ENCODE measurements at regions not wholly inside any gene's neighbourhood (a gene's known extent, or its start where the extent isn't known, plus 50 kb on each side); places are given as distances from the start of the nearest gene placed in this dataset.

DNA sequence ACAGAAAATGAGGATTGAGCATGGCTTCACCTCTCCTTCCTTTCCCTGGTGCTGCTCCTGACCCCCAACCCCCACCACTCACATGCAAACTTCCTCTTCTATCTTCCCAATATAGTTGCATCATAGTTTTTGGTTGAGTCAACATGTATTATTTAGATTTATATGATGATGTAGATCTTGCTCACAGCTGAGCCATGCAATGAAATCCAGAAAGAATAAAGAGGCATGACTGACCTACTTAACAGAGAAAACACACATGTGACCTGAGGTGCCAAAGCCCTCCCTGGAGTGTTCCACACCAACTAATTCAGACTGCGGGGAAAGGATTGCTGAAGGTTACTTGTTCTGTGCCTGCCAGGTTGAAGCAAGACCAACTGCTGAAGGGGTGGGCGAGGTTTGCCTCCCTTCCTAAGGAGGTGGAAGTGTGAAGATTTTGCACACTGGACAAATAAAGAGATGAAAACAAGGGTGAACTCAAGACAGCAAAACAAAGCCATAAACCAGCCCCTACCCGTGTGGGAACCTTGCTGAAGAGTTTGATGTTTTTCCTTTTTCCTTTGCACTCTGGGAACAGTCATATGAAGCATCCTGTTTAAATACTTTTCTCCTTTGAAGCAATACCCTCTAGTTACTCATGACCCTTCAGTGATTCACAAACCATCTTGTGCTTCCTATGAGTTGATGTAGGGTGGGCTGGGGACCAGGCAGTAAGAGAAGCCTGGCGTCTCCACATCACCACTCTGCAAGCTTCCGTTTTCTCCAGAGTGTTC, 155.2 kb upstream of the UBE2E1 start:
- H4K20me1 ChIP-seq (ENCODE audit: insufficient read depth, low read depth, low read length) = no peaks in the 10 kb centered on the region
- H3K4me2 ChIP-seq (ENCODE audit: low read depth, low read length, poor library complexity, severe bottlenecking) = no peak overlapping the region
- no peak overlapping the region for H2AFZ ChIP-seq (ENCODE audit: low read length)
- no peaks in the 10 kb centered on the region for H3K36me3 ChIP-seq (ENCODE audit: insufficient read depth, low read length)
- H3K9me3 ChIP-seq (ENCODE audit: low read length) = no peaks in the 10 kb centered on the region
- H3K4me1 ChIP-seq (ENCODE audit: low read length) = peaks cover 6% of the 10 kb centered on the region
- H3K27me3 ChIP-seq (ENCODE audit: low read length) = no peaks in the 10 kb centered on the region
- no peak overlapping the region for H3K4me3 ChIP-seq (ENCODE audit: low read length)
- H3K9ac ChIP-seq (ENCODE audit: low read length) = no peak overlapping the region
- no peak for DNase-seq
- H3K79me2 ChIP-seq (ENCODE audit: low read length) = no peaks in the 10 kb centered on the region
- no peak overlapping the region for H3K27ac ChIP-seq (ENCODE audit: low read length)
- H3K9me2 ChIP-seq (replicated peaks; ENCODE audit: insufficient read depth, low read length) = no peaks in the 10 kb centered on the region

GRCh38 chr3:23653647-23654525, 151.9 kb upstream of the UBE2E1 start:
- no peak overlapping the region for H3K4me3 ChIP-seq (ENCODE audit: low read length)
- H3K27ac ChIP-seq (ENCODE audit: low read length) = no peak overlapping the region
- no peaks in the 10 kb centered on the region for H3K79me2 ChIP-seq (ENCODE audit: low read length)
- H3K27me3 ChIP-seq (ENCODE audit: low read length) = no peaks in the 10 kb centered on the region
- H3K9me2 ChIP-seq (replicated peaks; ENCODE audit: insufficient read depth, low read length) = no peaks in the 10 kb centered on the region
- H3K9me3 ChIP-seq (ENCODE audit: low read length) = no peaks in the 10 kb centered on the region
- no peak for DNase-seq
- peaks cover 12% of the 10 kb centered on the region for H3K4me1 ChIP-seq (ENCODE audit: low read length)
- no peak overlapping the region for H2AFZ ChIP-seq (ENCODE audit: low read length)
- no peak overlapping the region for H3K9ac ChIP-seq (ENCODE audit: low read length)
- H4K20me1 ChIP-seq (ENCODE audit: insufficient read depth, low read depth, low read length) = no peaks in the 10 kb centered on the region
- no peaks in the 10 kb centered on the region for H3K36me3 ChIP-seq (ENCODE audit: insufficient read depth, low read length)
- peak overlapping the region; percentile 13 for H3K4me2 ChIP-seq (ENCODE audit: low read depth, low read length, poor library complexity, severe bottlenecking)

DNA sequence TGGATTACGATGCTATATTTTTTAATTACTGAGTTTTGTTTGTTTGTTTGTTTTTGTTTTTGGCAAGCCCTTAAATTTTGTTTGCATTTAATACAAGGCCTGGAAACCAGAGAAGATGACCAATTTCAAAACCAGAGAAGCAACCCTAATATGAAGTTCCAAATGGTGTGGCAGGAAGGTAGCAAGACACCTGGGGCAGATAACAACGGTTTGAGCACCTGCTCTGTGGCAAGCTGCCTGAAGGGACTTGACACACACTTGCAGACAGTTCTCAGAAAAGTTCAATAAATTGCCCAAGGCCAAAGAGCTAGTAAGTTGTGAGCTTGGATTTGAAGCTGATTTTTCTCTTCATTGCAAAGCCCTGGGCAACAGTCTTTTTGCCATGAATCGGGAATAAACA, 151.2 kb upstream of the UBE2E1 start:
- DNase-seq = no peak
- H3K27me3 ChIP-seq (ENCODE audit: low read length) = no peaks in the 10 kb centered on the region
- peaks cover 18% of the 10 kb centered on the region for H3K4me1 ChIP-seq (ENCODE audit: low read length)
- H3K4me3 ChIP-seq (ENCODE audit: low read length) = no peak overlapping the region
- no peak overlapping the region for H3K4me2 ChIP-seq (ENCODE audit: low read depth, low read length, poor library complexity, severe bottlenecking)
- no peaks in the 10 kb centered on the region for H4K20me1 ChIP-seq (ENCODE audit: insufficient read depth, low read depth, low read length)
- no peak overlapping the region for H2AFZ ChIP-seq (ENCODE audit: low read length)
- H3K9me3 ChIP-seq (ENCODE audit: low read length) = no peaks in the 10 kb centered on the region
- no peaks in the 10 kb centered on the region for H3K9me2 ChIP-seq (replicated peaks; ENCODE audit: insufficient read depth, low read length)
- H3K9ac ChIP-seq (ENCODE audit: low read length) = no peak overlapping the region
- no peaks in the 10 kb centered on the region for H3K36me3 ChIP-seq (ENCODE audit: insufficient read depth, low read length)
- no peak overlapping the region for H3K27ac ChIP-seq (ENCODE audit: low read length)
- H3K79me2 ChIP-seq (ENCODE audit: low read length) = no peaks in the 10 kb centered on the region

DNA sequence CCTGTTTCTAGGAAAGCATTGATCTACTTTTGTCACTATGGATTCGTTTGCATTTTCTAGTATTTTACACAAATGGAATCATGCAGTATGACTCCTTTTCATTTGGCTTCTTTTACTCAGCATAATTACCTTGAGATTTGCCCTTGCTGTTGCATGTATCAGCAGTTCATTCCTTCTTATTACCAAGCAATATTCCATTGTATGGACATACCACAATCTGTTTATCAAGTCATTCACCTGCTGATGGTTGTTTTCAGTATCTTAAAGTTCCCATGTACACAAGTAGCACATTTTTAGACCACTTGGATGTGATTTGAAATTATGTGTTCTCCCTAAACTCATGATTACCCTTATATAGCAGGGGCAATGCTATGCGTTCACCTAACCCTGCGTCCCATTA, 150.0 kb upstream of the UBE2E1 start:
- no peaks in the 10 kb centered on the region for H3K9me2 ChIP-seq (replicated peaks; ENCODE audit: insufficient read depth, low read length)
- H4K20me1 ChIP-seq (ENCODE audit: insufficient read depth, low read depth, low read length) = no peaks in the 10 kb centered on the region
- H3K36me3 ChIP-seq (ENCODE audit: insufficient read depth, low read length) = no peaks in the 10 kb centered on the region
- no peak overlapping the region for H3K9ac ChIP-seq (ENCODE audit: low read length)
- H3K27ac ChIP-seq (ENCODE audit: low read length) = no peak overlapping the region
- H2AFZ ChIP-seq (ENCODE audit: low read length) = no peak overlapping the region
- H3K79me2 ChIP-seq (ENCODE audit: low read length) = no peaks in the 10 kb centered on the region
- H3K4me1 ChIP-seq (ENCODE audit: low read length) = peaks cover 19% of the 10 kb centered on the region
- H3K4me3 ChIP-seq (ENCODE audit: low read length) = no peak overlapping the region
- no peak for DNase-seq
- no peak overlapping the region for H3K4me2 ChIP-seq (ENCODE audit: low read depth, low read length, poor library complexity, severe bottlenecking)
- H3K9me3 ChIP-seq (ENCODE audit: low read length) = no peaks in the 10 kb centered on the region
- no peaks in the 10 kb centered on the region for H3K27me3 ChIP-seq (ENCODE audit: low read length)

- Histone ChIP-seq H3K9me3 (ENCODE audit: low read length) (no peaks in the 10 kb centered on the region), H3K9me2 (replicated peaks; ENCODE audit: insufficient read depth, low read length) (no peaks in the 10 kb centered on the region), H3K79me2 (ENCODE audit: low read length) (no peaks in the 10 kb centered on the region), H2AFZ (ENCODE audit: low read length) (no peak overlapping the region), H3K4me3 (ENCODE audit: low read length) (no peak overlapping the region), H3K4me2 (ENCODE audit: low read depth, low read length, poor library complexity, severe bottlenecking) (no peak overlapping the region), H3K4me1 (ENCODE audit: low read length) (peaks cover 19% of the 10 kb centered on the region), H3K27me3 (ENCODE audit: low read length) (no peaks in the 10 kb centered on the region), H3K36me3 (ENCODE audit: insufficient read depth, low read length) (no peaks in the 10 kb centered on the region), H3K27ac (ENCODE audit: low read length) (no peak overlapping the region), H4K20me1 (ENCODE audit: insufficient read depth, low read depth, low read length) (no peaks in the 10 kb centered on the region), H3K9ac (ENCODE audit: low read length) (no peak overlapping the region)
- DNase-seq = no peak
These were observed 149.6 kb upstream of the UBE2E1 start for GRCh38 chr3:23656199-23656598.

GRCh38 chr3:23656821-23657220, 148.9 kb upstream of the UBE2E1 start:
- Histone ChIP-seq H3K9me3 (ENCODE audit: low read length) (no peaks in the 10 kb centered on the region), H4K20me1 (ENCODE audit: insufficient read depth, low read depth, low read length) (no peaks in the 10 kb centered on the region), H3K4me2 (ENCODE audit: low read depth, low read length, poor library complexity, severe bottlenecking) (no peak overlapping the region), H3K9me2 (replicated peaks; ENCODE audit: insufficient read depth, low read length) (no peaks in the 10 kb centered on the region), H2AFZ (ENCODE audit: low read length) (no peak overlapping the region), H3K79me2 (ENCODE audit: low read length) (no peaks in the 10 kb centered on the region), H3K9ac (ENCODE audit: low read length) (no peak overlapping the region), H3K27me3 (ENCODE audit: low read length) (no peaks in the 10 kb centered on the region), H3K36me3 (ENCODE audit: insufficient read depth, low read length) (no peaks in the 10 kb centered on the region), H3K4me1 (ENCODE audit: low read length) (peaks cover 19% of the 10 kb centered on the region), H3K4me3 (ENCODE audit: low read length) (no peak overlapping the region), H3K27ac (ENCODE audit: low read length) (no peak overlapping the region)
- no peak for DNase-seq

- Histone ChIP-seq H3K9me2 (replicated peaks; ENCODE audit: insufficient read depth, low read length) (no peaks in the 10 kb centered on the region), H3K9ac (ENCODE audit: low read length) (no peak overlapping the region), H2AFZ (ENCODE audit: low read length) (no peak overlapping the region), H3K27ac (ENCODE audit: low read length) (no peak overlapping the region), H3K27me3 (ENCODE audit: low read length) (no peaks in the 10 kb centered on the region), H3K4me1 (ENCODE audit: low read length) (peaks cover 19% of the 10 kb centered on the region), H3K79me2 (ENCODE audit: low read length) (no peaks in the 10 kb centered on the region), H3K4me2 (ENCODE audit: low read depth, low read length, poor library complexity, severe bottlenecking) (no peak overlapping the region), H4K20me1 (ENCODE audit: insufficient read depth, low read depth, low read length) (no peaks in the 10 kb centered on the region), H3K36me3 (ENCODE audit: insufficient read depth, low read length) (no peaks in the 10 kb centered on the region), H3K4me3 (ENCODE audit: low read length) (no peak overlapping the region), H3K9me3 (ENCODE audit: low read length) (no peaks in the 10 kb centered on the region)
- no peak for DNase-seq
These were observed 148.1 kb upstream of the UBE2E1 start for GRCh38 chr3:23657647-23658046.

DNA sequence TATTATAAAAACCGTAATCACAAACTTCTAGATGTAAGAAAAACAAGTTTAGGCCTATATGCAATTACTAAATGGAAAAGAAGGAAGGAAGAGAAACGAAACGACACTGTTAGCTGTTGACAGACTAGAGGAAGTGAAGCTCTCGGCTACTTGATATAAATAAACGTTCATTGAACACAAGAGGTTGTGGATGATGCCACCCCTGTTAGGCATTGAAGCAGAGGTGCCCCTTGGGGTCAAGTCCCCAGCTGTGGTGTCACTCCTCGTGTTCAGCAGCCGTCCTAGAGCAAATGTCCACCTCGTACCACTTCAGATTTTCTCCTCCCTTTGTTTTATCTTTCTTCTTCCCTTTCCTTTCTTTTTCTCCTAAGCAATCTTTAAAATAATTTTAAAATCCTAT, 146.5 kb upstream of the UBE2E1 start:
- H4K20me1 ChIP-seq (ENCODE audit: insufficient read depth, low read depth, low read length) = no peaks in the 10 kb centered on the region
- H3K79me2 ChIP-seq (ENCODE audit: low read length) = no peaks in the 10 kb centered on the region
- no peak for DNase-seq
- no peaks in the 10 kb centered on the region for H3K27me3 ChIP-seq (ENCODE audit: low read length)
- H3K9ac ChIP-seq (ENCODE audit: low read length) = no peak overlapping the region
- H3K4me3 ChIP-seq (ENCODE audit: low read length) = no peak overlapping the region
- H2AFZ ChIP-seq (ENCODE audit: low read length) = no peak overlapping the region
- H3K9me3 ChIP-seq (ENCODE audit: low read length) = no peaks in the 10 kb centered on the region
- no peak overlapping the region for H3K27ac ChIP-seq (ENCODE audit: low read length)
- H3K4me2 ChIP-seq (ENCODE audit: low read depth, low read length, poor library complexity, severe bottlenecking) = peak overlapping the region; percentile 41
- no peaks in the 10 kb centered on the region for H3K36me3 ChIP-seq (ENCODE audit: insufficient read depth, low read length)
- no peaks in the 10 kb centered on the region for H3K9me2 ChIP-seq (replicated peaks; ENCODE audit: insufficient read depth, low read length)
- peaks cover 14% of the 10 kb centered on the region for H3K4me1 ChIP-seq (ENCODE audit: low read length)

All from Karpas-422 (cell line).